Vagina (tissue), 2 donors: ENCODE measurements at regions not wholly inside any gene's neighbourhood (a gene's known extent, or its start where the extent isn't known, plus 50 kb on each side); places are given as distances from the start of the nearest gene placed in this dataset.

Experiments
- CTCF ChIP-seq, 3 experiments: fragments of 450-650 bp in 2 of 3; fragments of 200-600 bp in 1 of 3; sonication (generic) in 1 of 3; IDR thresholded peaks; one replicate each; pipeline ENCODE4 v1.5.1; 2017 to 2019; ENCODE audit warnings: antibody characterized with exemption in 3 of 3, mild to moderate bottlenecking in 2 of 3, moderate library complexity in 2 of 3
- POLR2A ChIP-seq, 2 donors: fragments of 450-650 bp; IDR thresholded peaks; one replicate each; pipeline ENCODE4 v1.6.1; 2017; ENCODE audit warnings: antibody characterized with exemption in 2 of 2, mild to moderate bottlenecking in 2 of 2, moderate library complexity in 2 of 2

- TF ChIP-seq CTCF (IDR thresholded peaks at IDR 0.05) (no peak), POLR2A (IDR thresholded peaks at IDR 0.05) (no peak)
Observed at GRCh38 chr14:55902241-55902640, 216.0 kb upstream of the PELI2 start.
